ENCODE measurements at regions not wholly inside any gene's neighbourhood (a gene's known extent, or its start where the extent isn't known, plus 50 kb on each side); places are given as distances from the start of the nearest gene placed in this dataset.

DNA sequence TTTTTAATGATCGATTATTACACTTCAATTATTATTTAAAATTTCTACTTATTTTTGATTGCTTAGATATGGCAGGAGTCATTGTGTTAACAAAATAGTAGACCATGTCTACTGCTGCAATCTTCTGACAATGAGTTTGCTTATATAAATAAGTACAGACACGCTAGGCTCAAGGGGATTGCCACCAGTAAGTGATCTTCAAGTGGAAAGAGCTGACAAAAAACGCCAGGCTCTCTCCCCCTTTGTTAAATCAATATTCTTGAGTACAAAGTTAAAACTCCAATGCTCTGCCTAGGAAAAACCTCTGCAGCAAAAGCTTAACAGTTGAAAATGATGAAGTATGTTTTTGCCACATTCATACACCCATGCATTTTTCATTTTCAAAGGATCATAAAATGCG, 738.1 kb downstream of the HDGFL1 start:
- no peaks in the 10 kb centered on the region for H3K27me3 ChIP-seq
- TF ChIP-seq, protein P1, sequence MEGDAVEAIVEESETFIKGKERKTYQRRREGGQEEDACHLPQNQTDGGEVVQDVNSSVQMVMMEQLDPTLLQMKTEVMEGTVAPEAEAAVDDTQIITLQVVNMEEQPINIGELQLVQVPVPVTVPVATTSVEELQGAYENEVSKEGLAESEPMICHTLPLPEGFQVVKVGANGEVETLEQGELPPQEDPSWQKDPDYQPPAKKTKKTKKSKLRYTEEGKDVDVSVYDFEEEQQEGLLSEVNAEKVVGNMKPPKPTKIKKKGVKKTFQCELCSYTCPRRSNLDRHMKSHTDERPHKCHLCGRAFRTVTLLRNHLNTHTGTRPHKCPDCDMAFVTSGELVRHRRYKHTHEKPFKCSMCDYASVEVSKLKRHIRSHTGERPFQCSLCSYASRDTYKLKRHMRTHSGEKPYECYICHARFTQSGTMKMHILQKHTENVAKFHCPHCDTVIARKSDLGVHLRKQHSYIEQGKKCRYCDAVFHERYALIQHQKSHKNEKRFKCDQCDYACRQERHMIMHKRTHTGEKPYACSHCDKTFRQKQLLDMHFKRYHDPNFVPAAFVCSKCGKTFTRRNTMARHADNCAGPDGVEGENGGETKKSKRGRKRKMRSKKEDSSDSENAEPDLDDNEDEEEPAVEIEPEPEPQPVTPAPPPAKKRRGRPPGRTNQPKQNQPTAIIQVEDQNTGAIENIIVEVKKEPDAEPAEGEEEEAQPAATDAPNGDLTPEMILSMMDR (IDR thresholded peaks at IDR 0.05) = no peak
- TF ChIP-seq POLR2A (IDR thresholded peaks at IDR 0.05) = no peak
- H3K4me1 ChIP-seq = no peaks in the 10 kb centered on the region
- 81 to 91% (median 88%) methylated on average over 4 of the region's 4 CpGs for WGBS, 4 donors
- intact Hi-C loops (cut with DNase I) = no loop called here
- H3K4me3 ChIP-seq = no peak overlapping the region
- H3K36me3 ChIP-seq = no peaks in the 10 kb centered on the region
- DNase-seq (no peak), ATAC-seq (no peak)
- no peaks in the 10 kb centered on the region for H3K9me3 ChIP-seq
- no peak overlapping the region for H3K27ac ChIP-seq

DNA sequence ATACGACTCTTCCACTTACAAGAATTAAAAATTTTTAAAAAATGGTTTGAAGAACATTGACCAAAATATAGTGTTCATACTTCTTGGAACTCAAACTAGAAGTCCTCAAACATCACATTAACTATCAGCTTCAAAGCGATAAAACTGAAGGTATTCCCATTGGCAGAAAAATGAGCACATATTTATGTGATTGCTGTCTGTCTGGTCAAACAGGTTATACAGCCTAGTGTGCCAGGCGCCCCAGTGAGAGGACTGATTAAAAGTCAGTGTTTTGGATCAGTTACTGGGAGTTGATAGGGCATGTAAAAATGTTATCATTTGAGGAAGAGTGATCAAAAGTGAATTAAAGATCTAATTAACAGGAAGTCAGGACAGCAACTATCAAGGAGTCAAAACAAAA, 738.8 kb downstream of the HDGFL1 start:
- Histone ChIP-seq H3K4me3 (no peak overlapping the region), H3K27me3 (no peaks in the 10 kb centered on the region), H3K36me3 (no peaks in the 10 kb centered on the region), H3K4me1 (no peaks in the 10 kb centered on the region), H3K9me3 (no peaks in the 10 kb centered on the region), H3K27ac (no peak overlapping the region)
- DNase-seq = no peak
- WGBS, 4 donors = 65 to 66% (median 65%) methylated on average over 3 of the region's 3 CpGs
- intact Hi-C loops (cut with DNase I) = no loop called here
- TF ChIP-seq, protein P1 (IDR thresholded peaks at IDR 0.05) = no peak
- no peak for TF ChIP-seq POLR2A (IDR thresholded peaks at IDR 0.05)
- ATAC-seq = no peak

DNA sequence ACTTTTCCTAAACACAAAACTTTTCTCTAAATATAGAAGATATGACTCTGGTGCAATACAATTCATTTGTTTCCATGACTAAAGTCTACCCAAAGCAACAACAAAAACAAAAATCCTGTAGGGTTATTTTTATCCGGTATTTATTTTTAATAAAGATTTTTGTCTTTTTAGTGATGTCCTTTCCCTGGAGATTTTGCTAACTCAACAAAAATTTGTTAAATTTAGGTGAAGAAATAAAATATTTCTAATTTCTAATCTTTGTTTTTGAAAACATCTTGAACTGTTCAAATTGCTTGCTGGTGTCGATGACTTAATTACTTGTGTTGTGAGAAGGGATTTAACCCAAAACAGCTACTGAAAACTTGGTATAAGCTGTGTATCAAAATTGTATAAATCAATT, 741.8 kb downstream of the HDGFL1 start:
- Histone ChIP-seq H3K27ac (no peak overlapping the region), H3K4me3 (no peak overlapping the region), H3K36me3 (no peaks in the 10 kb centered on the region), H3K4me1 (no peaks in the 10 kb centered on the region), H3K9me3 (no peaks in the 10 kb centered on the region), H3K27me3 (no peaks in the 10 kb centered on the region)
- DNase-seq = no peak
- 84 to 92% (median 87%) methylated on average over 2 of the region's 2 CpGs for WGBS, 4 donors
- intact Hi-C loops (cut with DNase I) = no loop called here
- TF ChIP-seq, protein P1 (IDR thresholded peaks at IDR 0.05) = no peak
- no peak for TF ChIP-seq POLR2A (IDR thresholded peaks at IDR 0.05)
- no peak for ATAC-seq

DNA sequence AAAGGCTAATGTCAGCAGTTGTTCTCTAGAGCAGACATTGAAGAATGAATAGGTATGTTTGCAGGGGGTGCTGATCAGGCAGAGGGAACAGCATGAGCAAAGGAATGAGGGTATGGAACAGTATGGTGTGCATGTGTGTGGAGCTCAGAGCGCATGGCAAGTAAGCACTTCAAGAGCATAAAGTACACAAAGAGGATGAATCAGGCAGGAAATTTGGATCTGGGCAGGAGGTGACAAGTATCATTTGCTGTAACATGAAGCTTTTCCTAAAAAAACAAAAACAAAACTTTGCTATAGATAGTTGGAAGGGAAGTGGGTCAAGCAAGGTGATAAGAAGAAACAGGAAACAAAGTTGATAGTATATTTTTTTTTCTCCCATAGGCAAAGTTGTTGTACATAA, 746.8 kb downstream of the HDGFL1 start:
- no peak for ATAC-seq
- TF ChIP-seq, protein P1 (IDR thresholded peaks at IDR 0.05) = no peak
- no peak for TF ChIP-seq POLR2A (IDR thresholded peaks at IDR 0.05)
- 38 to 92% (median 80%) methylated on average over 1 of the region's 1 CpG for WGBS, 4 donors

More for the DNA sequence above, 746.8 kb downstream of the HDGFL1 start:
- DNase-seq = no peak
- H3K27me3 ChIP-seq = no peaks in the 10 kb centered on the region
- H3K27ac ChIP-seq = no peak overlapping the region
- intact Hi-C loops (cut with DNase I) = no loop called here
- H3K9me3 ChIP-seq = no peaks in the 10 kb centered on the region
- no peak overlapping the region for H3K4me3 ChIP-seq
- no peaks in the 10 kb centered on the region for H3K36me3 ChIP-seq
- H3K4me1 ChIP-seq = no peaks in the 10 kb centered on the region
